WTC11 (cell line): ENCODE measurements at regions not wholly inside any gene's neighbourhood (a gene's known extent, or its start where the extent isn't known, plus 50 kb on each side); places are given as distances from the start of the nearest gene placed in this dataset.

Experiments used
- ATF3 ChIP-seq: sonication (generic); formaldehyde crosslinking; conservative IDR thresholded peaks from 2 replicates; pipeline ENCODE4 v1.8.1; 2022; ENCODE audit warnings: mild to moderate bottlenecking, missing genetic modification reagents
- CTCF ChIP-seq: fragments of 200-600 bp; IDR thresholded peaks from 2 replicates; pipeline ENCODE4 v1.8.0; 2022; ENCODE audit warnings: antibody characterized with exemption
- FOXK1 ChIP-seq: sonication (generic); formaldehyde crosslinking; IDR thresholded peaks from 2 replicates; pipeline ENCODE4 v1.8.0; 2022; ENCODE audit warnings: mild to moderate bottlenecking, moderate library complexity, missing genetic modification reagents
- FOXP4 ChIP-seq: sonication (generic); formaldehyde crosslinking; IDR thresholded peaks from 2 replicates; pipeline ENCODE4 v1.8.0; 2022; ENCODE audit warnings: mild to moderate bottlenecking, missing genetic modification reagents
- NR1H2 ChIP-seq: sonication (generic); formaldehyde crosslinking; IDR thresholded peaks from 2 replicates; pipeline ENCODE4 v1.9.0; 2021; ENCODE audit warnings: mild to moderate bottlenecking, moderate library complexity, missing genetic modification reagents
- RELA ChIP-seq: sonication (generic); formaldehyde crosslinking; IDR thresholded peaks from 2 replicates; pipeline ENCODE4 v1.8.1; 2022; ENCODE audit warnings: missing genetic modification reagents, mild to moderate bottlenecking, borderline replicate concordance
- SMAD3 ChIP-seq: sonication (generic); formaldehyde crosslinking; IDR thresholded peaks from 2 replicates; pipeline ENCODE4 v1.8.0; 2022; ENCODE audit warnings: missing genetic modification reagents, mild to moderate bottlenecking, borderline replicate concordance
- STAT6 ChIP-seq: sonication (generic); formaldehyde crosslinking; conservative IDR thresholded peaks from 2 replicates; pipeline ENCODE4 v1.8.1; 2023; ENCODE audit warnings: mild to moderate bottlenecking, low read depth, missing genetic modification reagents, moderate library complexity
- ZBTB43 ChIP-seq: sonication (generic); formaldehyde crosslinking; IDR thresholded peaks from 2 replicates; pipeline ENCODE4 v1.8.1; 2023; ENCODE audit warnings: mild to moderate bottlenecking, missing genetic modification reagents
- ZMAT4 ChIP-seq: fragments of 250-450 bp; sonication (Bioruptor Pico); IDR thresholded peaks from 2 replicates; pipeline ENCODE4 v1.9.0; 2021; ENCODE audit warnings: mild to moderate bottlenecking
- ZNF232 ChIP-seq: sonication (generic); formaldehyde crosslinking; IDR thresholded peaks from 2 replicates; pipeline ENCODE4 v1.8.0; 2022; ENCODE audit warnings: mild to moderate bottlenecking, missing genetic modification reagents
- TF ChIP-seq, protein P1 (sequence below): sonication (generic); formaldehyde crosslinking; IDR thresholded peaks from 2 replicates; pipeline ENCODE4 v1.8.1; 2022; ENCODE audit warnings: mild to moderate bottlenecking, moderate library complexity, missing genetic modification reagents
- TF ChIP-seq, protein P2 (sequence below): sonication (generic); formaldehyde crosslinking; IDR thresholded peaks from 2 replicates; pipeline ENCODE4 v1.8.1; 2023; ENCODE audit warnings: mild to moderate bottlenecking, missing genetic modification reagents, moderate library complexity
- TF ChIP-seq, protein P3 (sequence below): fragments of 250-450 bp; sonication (Bioruptor Pico); IDR thresholded peaks from 2 replicates; pipeline ENCODE4 v2.1.2; 2022; ENCODE audit warnings: mild to moderate bottlenecking, moderate library complexity

DNA sequence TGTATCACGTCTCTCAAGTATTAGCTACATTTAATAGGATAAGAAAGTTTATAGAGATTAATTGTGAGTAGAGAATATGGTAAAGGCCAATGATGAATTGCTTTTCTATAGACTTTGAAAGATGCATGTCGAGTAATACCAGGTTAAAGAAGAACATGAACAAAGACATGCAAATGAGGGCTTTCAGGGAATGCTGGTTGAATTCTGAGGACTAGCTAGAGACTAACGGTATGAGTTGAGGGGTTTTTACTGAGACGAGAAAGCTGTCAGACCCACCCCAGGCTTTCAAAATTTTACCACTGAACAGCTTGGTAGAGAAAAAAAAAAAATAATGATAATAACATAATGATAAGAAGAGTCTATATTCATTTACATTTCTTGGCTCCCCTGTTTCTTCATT lies 796.0 kb upstream of the CDH8 start:
- TF ChIP-seq FOXK1 (CRISPR knock-in tag) (no peak), ZBTB43 (CRISPR knock-in tag) (no peak), CTCF (no peak), ZMAT4 (CRISPR knock-in tag) (no peak), NR1H2 (no peak), SMAD3 (CRISPR knock-in tag) (no peak), RELA (no peak), FOXP4 (no peak), ZNF232 (no peak), ATF3 (CRISPR knock-in tag) (no peak), STAT6 (CRISPR knock-in tag) (no peak)
- TF ChIP-seq, protein P1, sequence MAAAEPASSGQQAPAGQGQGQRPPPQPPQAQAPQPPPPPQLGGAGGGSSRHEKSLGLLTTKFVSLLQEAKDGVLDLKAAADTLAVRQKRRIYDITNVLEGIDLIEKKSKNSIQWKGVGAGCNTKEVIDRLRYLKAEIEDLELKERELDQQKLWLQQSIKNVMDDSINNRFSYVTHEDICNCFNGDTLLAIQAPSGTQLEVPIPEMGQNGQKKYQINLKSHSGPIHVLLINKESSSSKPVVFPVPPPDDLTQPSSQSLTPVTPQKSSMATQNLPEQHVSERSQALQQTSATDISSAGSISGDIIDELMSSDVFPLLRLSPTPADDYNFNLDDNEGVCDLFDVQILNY (CRISPR knock-in tag), result no peak
- TF ChIP-seq, protein P2, sequence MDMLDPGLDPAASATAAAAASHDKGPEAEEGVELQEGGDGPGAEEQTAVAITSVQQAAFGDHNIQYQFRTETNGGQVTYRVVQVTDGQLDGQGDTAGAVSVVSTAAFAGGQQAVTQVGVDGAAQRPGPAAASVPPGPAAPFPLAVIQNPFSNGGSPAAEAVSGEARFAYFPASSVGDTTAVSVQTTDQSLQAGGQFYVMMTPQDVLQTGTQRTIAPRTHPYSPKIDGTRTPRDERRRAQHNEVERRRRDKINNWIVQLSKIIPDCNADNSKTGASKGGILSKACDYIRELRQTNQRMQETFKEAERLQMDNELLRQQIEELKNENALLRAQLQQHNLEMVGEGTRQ (CRISPR knock-in tag), result no peak
- TF ChIP-seq, protein P3, sequence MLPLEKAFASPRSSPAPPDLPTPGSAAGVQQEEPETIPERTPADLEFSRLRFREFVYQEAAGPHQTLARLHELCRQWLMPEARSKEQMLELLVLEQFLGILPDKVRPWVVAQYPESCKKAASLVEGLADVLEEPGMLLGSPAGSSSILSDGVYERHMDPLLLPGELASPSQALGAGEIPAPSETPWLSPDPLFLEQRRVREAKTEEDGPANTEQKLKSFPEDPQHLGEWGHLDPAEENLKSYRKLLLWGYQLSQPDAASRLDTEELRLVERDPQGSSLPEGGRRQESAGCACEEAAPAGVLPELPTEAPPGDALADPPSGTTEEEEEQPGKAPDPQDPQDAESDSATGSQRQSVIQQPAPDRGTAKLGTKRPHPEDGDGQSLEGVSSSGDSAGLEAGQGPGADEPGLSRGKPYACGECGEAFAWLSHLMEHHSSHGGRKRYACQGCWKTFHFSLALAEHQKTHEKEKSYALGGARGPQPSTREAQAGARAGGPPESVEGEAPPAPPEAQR, result no peak
